ENCODE measurements at regions not wholly inside any gene's neighbourhood (a gene's known extent, or its start where the extent isn't known, plus 50 kb on each side); places are given as distances from the start of the nearest gene placed in this dataset.

DNA sequence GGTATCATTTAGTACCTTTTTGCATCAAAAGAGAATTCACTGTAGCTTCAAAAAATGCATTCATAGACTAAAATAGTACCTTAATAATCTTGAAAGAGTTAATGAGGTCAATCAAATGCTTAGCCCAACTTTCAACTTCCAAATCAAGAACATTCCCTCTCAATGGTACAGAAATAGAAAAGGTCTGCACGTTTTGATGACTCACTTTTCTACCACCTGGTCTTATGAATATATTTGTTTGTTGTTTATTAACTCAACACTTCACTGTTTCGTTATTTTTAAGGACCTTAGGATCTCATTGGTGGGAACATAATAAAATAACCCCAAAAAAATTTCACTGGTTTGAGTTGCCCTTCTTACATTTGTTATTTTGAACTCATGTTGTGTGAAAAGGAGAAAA is 229.5 kb downstream of the MEF2C start:
- TF ChIP-seq NR2C1 (IDR thresholded peaks at IDR 0.05) (no peak), CBX5 (IDR thresholded peaks at IDR 0.05; ENCODE audit: low read depth) (no peak), STAT3 (IDR thresholded peaks at IDR 0.05; ENCODE audit: low read depth, low read length) (no peak)
- TF ChIP-seq, protein P1, sequence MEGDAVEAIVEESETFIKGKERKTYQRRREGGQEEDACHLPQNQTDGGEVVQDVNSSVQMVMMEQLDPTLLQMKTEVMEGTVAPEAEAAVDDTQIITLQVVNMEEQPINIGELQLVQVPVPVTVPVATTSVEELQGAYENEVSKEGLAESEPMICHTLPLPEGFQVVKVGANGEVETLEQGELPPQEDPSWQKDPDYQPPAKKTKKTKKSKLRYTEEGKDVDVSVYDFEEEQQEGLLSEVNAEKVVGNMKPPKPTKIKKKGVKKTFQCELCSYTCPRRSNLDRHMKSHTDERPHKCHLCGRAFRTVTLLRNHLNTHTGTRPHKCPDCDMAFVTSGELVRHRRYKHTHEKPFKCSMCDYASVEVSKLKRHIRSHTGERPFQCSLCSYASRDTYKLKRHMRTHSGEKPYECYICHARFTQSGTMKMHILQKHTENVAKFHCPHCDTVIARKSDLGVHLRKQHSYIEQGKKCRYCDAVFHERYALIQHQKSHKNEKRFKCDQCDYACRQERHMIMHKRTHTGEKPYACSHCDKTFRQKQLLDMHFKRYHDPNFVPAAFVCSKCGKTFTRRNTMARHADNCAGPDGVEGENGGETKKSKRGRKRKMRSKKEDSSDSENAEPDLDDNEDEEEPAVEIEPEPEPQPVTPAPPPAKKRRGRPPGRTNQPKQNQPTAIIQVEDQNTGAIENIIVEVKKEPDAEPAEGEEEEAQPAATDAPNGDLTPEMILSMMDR (IDR thresholded peaks at IDR 0.05 in 2 of 3, conservative IDR thresholded peaks at IDR 0.05 in 1 of 3; ENCODE audit: control insufficient read depth in 2 of 3, extremely low read depth in 1 of 3, insufficient read depth in 1 of 3, low read depth in 3 of 3, low read length in 3 of 3) = no peak
- TF ChIP-seq, protein P2, sequence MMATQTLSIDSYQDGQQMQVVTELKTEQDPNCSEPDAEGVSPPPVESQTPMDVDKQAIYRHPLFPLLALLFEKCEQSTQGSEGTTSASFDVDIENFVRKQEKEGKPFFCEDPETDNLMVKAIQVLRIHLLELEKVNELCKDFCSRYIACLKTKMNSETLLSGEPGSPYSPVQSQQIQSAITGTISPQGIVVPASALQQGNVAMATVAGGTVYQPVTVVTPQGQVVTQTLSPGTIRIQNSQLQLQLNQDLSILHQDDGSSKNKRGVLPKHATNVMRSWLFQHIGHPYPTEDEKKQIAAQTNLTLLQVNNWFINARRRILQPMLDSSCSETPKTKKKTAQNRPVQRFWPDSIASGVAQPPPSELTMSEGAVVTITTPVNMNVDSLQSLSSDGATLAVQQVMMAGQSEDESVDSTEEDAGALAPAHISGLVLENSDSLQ (IDR thresholded peaks at IDR 0.05) = no peak
- TF ChIP-seq, protein P3, sequence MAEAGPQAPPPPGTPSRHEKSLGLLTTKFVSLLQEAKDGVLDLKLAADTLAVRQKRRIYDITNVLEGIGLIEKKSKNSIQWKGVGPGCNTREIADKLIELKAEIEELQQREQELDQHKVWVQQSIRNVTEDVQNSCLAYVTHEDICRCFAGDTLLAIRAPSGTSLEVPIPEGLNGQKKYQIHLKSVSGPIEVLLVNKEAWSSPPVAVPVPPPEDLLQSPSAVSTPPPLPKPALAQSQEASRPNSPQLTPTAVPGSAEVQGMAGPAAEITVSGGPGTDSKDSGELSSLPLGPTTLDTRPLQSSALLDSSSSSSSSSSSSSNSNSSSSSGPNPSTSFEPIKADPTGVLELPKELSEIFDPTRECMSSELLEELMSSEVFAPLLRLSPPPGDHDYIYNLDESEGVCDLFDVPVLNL (IDR thresholded peaks at IDR 0.05; ENCODE audit: low read depth, low read length) = no peak
- TF ChIP-seq, protein P4, sequence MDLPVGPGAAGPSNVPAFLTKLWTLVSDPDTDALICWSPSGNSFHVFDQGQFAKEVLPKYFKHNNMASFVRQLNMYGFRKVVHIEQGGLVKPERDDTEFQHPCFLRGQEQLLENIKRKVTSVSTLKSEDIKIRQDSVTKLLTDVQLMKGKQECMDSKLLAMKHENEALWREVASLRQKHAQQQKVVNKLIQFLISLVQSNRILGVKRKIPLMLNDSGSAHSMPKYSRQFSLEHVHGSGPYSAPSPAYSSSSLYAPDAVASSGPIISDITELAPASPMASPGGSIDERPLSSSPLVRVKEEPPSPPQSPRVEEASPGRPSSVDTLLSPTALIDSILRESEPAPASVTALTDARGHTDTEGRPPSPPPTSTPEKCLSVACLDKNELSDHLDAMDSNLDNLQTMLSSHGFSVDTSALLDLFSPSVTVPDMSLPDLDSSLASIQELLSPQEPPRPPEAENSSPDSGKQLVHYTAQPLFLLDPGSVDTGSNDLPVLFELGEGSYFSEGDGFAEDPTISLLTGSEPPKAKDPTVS (IDR thresholded peaks at IDR 0.05; ENCODE audit: low read depth, low read length) = no peak
- TF ChIP-seq, protein P5, sequence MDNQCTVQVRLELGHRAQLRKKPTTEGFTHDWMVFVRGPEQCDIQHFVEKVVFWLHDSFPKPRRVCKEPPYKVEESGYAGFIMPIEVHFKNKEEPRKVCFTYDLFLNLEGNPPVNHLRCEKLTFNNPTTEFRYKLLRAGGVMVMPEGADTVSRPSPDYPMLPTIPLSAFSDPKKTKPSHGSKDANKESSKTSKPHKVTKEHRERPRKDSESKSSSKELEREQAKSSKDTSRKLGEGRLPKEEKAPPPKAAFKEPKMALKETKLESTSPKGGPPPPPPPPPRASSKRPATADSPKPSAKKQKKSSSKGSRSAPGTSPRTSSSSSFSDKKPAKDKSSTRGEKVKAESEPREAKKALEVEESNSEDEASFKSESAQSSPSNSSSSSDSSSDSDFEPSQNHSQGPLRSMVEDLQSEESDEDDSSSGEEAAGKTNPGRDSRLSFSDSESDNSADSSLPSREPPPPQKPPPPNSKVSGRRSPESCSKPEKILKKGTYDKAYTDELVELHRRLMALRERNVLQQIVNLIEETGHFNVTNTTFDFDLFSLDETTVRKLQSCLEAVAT (IDR thresholded peaks at IDR 0.05) = no peak
- TF ChIP-seq, protein P6, sequence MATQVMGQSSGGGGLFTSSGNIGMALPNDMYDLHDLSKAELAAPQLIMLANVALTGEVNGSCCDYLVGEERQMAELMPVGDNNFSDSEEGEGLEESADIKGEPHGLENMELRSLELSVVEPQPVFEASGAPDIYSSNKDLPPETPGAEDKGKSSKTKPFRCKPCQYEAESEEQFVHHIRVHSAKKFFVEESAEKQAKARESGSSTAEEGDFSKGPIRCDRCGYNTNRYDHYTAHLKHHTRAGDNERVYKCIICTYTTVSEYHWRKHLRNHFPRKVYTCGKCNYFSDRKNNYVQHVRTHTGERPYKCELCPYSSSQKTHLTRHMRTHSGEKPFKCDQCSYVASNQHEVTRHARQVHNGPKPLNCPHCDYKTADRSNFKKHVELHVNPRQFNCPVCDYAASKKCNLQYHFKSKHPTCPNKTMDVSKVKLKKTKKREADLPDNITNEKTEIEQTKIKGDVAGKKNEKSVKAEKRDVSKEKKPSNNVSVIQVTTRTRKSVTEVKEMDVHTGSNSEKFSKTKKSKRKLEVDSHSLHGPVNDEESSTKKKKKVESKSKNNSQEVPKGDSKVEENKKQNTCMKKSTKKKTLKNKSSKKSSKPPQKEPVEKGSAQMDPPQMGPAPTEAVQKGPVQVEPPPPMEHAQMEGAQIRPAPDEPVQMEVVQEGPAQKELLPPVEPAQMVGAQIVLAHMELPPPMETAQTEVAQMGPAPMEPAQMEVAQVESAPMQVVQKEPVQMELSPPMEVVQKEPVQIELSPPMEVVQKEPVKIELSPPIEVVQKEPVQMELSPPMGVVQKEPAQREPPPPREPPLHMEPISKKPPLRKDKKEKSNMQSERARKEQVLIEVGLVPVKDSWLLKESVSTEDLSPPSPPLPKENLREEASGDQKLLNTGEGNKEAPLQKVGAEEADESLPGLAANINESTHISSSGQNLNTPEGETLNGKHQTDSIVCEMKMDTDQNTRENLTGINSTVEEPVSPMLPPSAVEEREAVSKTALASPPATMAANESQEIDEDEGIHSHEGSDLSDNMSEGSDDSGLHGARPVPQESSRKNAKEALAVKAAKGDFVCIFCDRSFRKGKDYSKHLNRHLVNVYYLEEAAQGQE (IDR thresholded peaks at IDR 0.05; ENCODE audit: low read depth, low read length) = no peak

Measured in GM12878 (cell line).